Heart left ventricle (tissue), 16 donors: ENCODE measurements at regions not wholly inside any gene's neighbourhood (a gene's known extent, or its start where the extent isn't known, plus 50 kb on each side); places are given as distances from the start of the nearest gene placed in this dataset.

ENCODE experiments used
- ATAC-seq, 4 donors: fragments of 200-7000 bp; cut with Tn5 transposase; one replicate each; pipeline ENCODE4 v1.9.1; 2020 to 2022; ENCODE audit warnings: moderate library complexity in 4 of 4, mild to moderate bottlenecking in 3 of 4, moderate number of reproducible peaks in 1 of 4
- DNase-seq, 5 donors: peaks; one replicate each; pipeline ENCODE4 v3.0.0-alpha.2; 2020
- H3K27ac ChIP-seq, 12 donors: fragments of 200-600 bp; sonication (generic) in 4 of 12; one replicate each; pipeline versions ENCODE4 v1.5.0 to v1.8.0; 2016 to 2022; ENCODE audit warnings: mild to moderate bottlenecking in 2 of 12
- H3K27me3 ChIP-seq, 9 donors: fragments of 200-600 bp; sonication (generic) in 2 of 9; one replicate each; pipeline versions ENCODE4 v1.5.1 to v1.8.0; 2016 to 2022; ENCODE audit warnings: mild to moderate bottlenecking in 3 of 9
- H3K36me3 ChIP-seq, 9 donors: fragments of 200-600 bp; sonication (generic) in 2 of 9; one replicate each; pipeline versions ENCODE4 v1.5.0 to v1.8.0; 2018 to 2022; ENCODE audit warnings: mild to moderate bottlenecking in 2 of 9
- H3K4me1 ChIP-seq, 12 donors: fragments of 200-600 bp; sonication (generic) in 4 of 12; one replicate each; pipeline versions ENCODE4 v1.5.0 to v1.8.0; 2016 to 2022; ENCODE audit warnings: mild to moderate bottlenecking in 3 of 12
- H3K4me3 ChIP-seq, 12 donors: fragments of 200-600 bp; sonication (generic) in 4 of 12; one replicate each; pipeline versions ENCODE4 v1.5.0 to v1.8.0; 2017 to 2022; ENCODE audit warnings: mild to moderate bottlenecking in 9 of 12, moderate library complexity in 4 of 12
- H3K9me3 ChIP-seq, 12 donors: fragments of 200-600 bp; sonication (generic) in 4 of 12; one replicate each; pipeline versions ENCODE4 v1.5.0 to v1.8.0; 2016 to 2022; ENCODE audit warnings: mild to moderate bottlenecking in 1 of 12
- POLR2A ChIP-seq, 2 donors: fragments of 450-650 bp; IDR thresholded peaks; one replicate each; pipeline ENCODE4 v1.6.1; 2017; ENCODE audit warnings: antibody characterized with exemption in 2 of 2, mild to moderate bottlenecking in 2 of 2, moderate library complexity in 2 of 2
- WGBS, 4 donors: extraction: QIAGEN DNeasy Blood & Tissue Kit in 2 of 4; methylation state at CpG; one replicate each; pipeline versions ENCODE4 v1.1.5 to v1.1.7; 2013 to 2018; 5-methylcytosine and 5-hydroxymethylcytosine counted together
- intact Hi-C, 10 donors: fragments of 100-400 bp; cut with DNase I; formaldehyde crosslinking; loops; one replicate each; pipeline versions ENCODE4 v1.11.1 to v1.14.2; 2022
- TF ChIP-seq, protein P1 (sequence below), 12 donors: fragments of 200-600 bp; sonication (generic) in 4 of 12; IDR thresholded peaks; one replicate each; pipeline versions ENCODE4 v1.5.0 to v1.8.0; 2018 to 2022; ENCODE audit warnings: antibody characterized with exemption in 12 of 12, mild to moderate bottlenecking in 5 of 12
- donor health status: ischemic (EF 13 %, LVEDD 7.1; RV severe dilation, severe dysfunction).
- donor health status: healthy with polysubstance abuse.
- donor health status: DM: no; HTN: yes; CAD: no.
- donor health status: DM: no; HTN: no; CAD: no.
- donor health status: ischemic (EF 25% LVEDD 6.9; RV normal size, moderate dysfunction).
- donor health status: ischemic (EF 25% LVEDD 5.7; RV mildly dilated, moderate dysfunction).
- donor health status: healthy.
- donor health status: DM: yes; HTN: yes; CAD: no.
- donor health status: ischemic (EF 35%, LVEDD 5.7; RV mildly dilated, moderate dysfunction).
- donor health status: nonischemic (EF 11% LVEDD 7.7; RV severe dilation, severe dysfunction).
- donor health status: DM: yes; HTN: yes; CAD: no.
- donor health status: PGD.
- donor health status: ischemic (EF 29% LVEDD 5.4; RV normal size, mild dysfunction).
- donor health status: nonischemic (EF 23%, LVEDD 6.1; RV moderate dilation, normal function).

DNA sequence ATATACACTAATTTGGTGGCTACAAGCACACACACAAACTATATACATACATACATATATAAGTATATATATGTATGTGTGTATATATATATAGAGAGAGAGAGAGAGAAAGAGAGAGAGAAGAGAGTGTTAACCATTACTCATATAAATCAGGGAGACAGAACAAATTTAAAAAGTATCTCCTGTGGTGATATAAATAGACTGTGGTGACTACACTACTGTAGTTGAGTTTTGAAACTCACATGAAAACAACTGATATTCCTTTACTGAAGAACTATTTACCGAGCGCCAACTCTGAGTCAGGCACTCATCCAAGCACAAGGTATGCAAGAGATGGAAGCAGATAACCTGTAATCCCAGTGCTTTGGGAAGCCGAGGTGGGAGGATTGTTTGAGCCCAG, 67.3 kb upstream of the ANO6 start:
- no peaks in the 10 kb centered on the region for H3K36me3 ChIP-seq
- TF ChIP-seq POLR2A (IDR thresholded peaks at IDR 0.05) = no peak
- TF ChIP-seq, protein P1, sequence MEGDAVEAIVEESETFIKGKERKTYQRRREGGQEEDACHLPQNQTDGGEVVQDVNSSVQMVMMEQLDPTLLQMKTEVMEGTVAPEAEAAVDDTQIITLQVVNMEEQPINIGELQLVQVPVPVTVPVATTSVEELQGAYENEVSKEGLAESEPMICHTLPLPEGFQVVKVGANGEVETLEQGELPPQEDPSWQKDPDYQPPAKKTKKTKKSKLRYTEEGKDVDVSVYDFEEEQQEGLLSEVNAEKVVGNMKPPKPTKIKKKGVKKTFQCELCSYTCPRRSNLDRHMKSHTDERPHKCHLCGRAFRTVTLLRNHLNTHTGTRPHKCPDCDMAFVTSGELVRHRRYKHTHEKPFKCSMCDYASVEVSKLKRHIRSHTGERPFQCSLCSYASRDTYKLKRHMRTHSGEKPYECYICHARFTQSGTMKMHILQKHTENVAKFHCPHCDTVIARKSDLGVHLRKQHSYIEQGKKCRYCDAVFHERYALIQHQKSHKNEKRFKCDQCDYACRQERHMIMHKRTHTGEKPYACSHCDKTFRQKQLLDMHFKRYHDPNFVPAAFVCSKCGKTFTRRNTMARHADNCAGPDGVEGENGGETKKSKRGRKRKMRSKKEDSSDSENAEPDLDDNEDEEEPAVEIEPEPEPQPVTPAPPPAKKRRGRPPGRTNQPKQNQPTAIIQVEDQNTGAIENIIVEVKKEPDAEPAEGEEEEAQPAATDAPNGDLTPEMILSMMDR (IDR thresholded peaks at IDR 0.05) = no peak
- no peaks in the 10 kb centered on the region for H3K27me3 ChIP-seq
- ATAC-seq = no peak
- no peak overlapping the region for H3K27ac ChIP-seq
- 81 to 90% (median 88%) methylated on average over 3 of the region's 3 CpGs for WGBS, 4 donors
- no peak overlapping the region for H3K4me3 ChIP-seq
- H3K9me3 ChIP-seq = peaks cover 0 to 14% (median 0%) of the 10 kb centered on the region in 12 donors
- intact Hi-C loops = no loop called here
- no peak for DNase-seq
- no peaks in the 10 kb centered on the region for H3K4me1 ChIP-seq

DNA sequence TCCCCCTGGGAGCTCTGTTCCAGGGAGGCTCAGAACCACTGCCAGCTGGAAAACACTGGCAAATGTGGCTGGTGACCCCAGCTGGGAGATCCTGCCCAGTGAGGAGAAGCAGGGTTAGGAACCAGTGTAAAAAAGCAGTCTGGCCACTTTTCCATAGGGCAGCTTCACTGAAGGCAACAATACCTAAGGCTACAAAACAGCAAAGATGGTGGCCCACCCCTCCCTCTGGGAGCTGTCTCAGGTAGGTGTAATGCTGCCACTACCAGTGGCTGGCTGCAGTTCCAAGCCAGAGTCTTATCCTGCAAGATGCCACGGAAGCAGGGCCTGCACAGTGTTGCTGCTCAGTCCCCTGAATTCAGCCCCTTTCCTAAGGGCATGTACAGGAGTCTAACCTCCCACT, 50.6 kb upstream of the ANO6 start:
- no peaks in the 10 kb centered on the region for H3K36me3 ChIP-seq
- TF ChIP-seq, protein P1 (IDR thresholded peaks at IDR 0.05) = no peak
- TF ChIP-seq POLR2A (IDR thresholded peaks at IDR 0.05) = no peak
- peaks cover 0 to 3% (median 0%) of the 10 kb centered on the region in 12 donors for H3K9me3 ChIP-seq
- WGBS, 4 donors = 86 to 100% (median 87%) methylated on average over 1 of the region's 1 CpG; no CpG with 5 or more reads in 1 of the 4 donors
- H3K4me1 ChIP-seq = peaks cover 0 to 13% (median 0%) of the 10 kb centered on the region in 12 donors
- intact Hi-C loops = no loop called here
- peak in 1 of 4 donors; percentile 24 for ATAC-seq
- no peak overlapping the region for H3K4me3 ChIP-seq
- no peak for DNase-seq
- H3K27me3 ChIP-seq = peaks cover 0 to 2% (median 0%) of the 10 kb centered on the region in 9 donors
- no peak overlapping the region for H3K27ac ChIP-seq

DNA sequence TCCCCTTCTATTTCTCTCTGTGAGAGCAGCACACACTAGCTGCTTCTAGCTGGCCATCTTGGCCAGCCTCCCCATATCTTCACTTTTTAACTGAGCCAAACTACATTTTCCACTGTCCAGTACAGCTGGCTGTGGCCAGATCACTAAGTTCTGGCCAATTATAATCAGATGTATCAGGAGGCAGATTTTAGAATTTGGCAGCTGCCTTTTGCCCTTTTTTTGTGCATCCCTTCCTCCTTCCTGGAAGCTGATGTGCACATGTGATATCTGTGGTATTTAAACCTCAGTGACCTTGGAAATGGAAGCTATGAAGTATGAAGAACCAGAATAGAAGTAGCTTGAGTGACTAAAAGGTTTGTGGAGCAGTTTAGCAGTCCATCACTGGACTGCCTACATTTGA, 49.8 kb upstream of the ANO6 start:
- intact Hi-C loops = no loop called here
- no peak overlapping the region for H3K27ac ChIP-seq
- TF ChIP-seq, protein P1 (IDR thresholded peaks at IDR 0.05) = no peak
- TF ChIP-seq POLR2A (IDR thresholded peaks at IDR 0.05) = no peak

More for the DNA sequence above, 49.8 kb upstream of the ANO6 start:
- H3K27me3 ChIP-seq = peaks cover 0 to 2% (median 0%) of the 10 kb centered on the region in 9 donors
- H3K36me3 ChIP-seq = no peaks in the 10 kb centered on the region
- peaks cover 0 to 3% (median 0%) of the 10 kb centered on the region in 12 donors for H3K9me3 ChIP-seq
- DNase-seq (no peak), ATAC-seq (peak in 3 of 4 donors; percentile 22 to 62 (median 52))
- peaks cover 0 to 17% (median 0%) of the 10 kb centered on the region in 12 donors for H3K4me1 ChIP-seq
- no peak overlapping the region for H3K4me3 ChIP-seq
